HG03460 (cell line): ENCODE measurements at regions not wholly inside any gene's neighbourhood (a gene's known extent, or its start where the extent isn't known, plus 50 kb on each side); places are given as distances from the start of the nearest gene placed in this dataset.

Source experiments
- ATAC-seq: cut with Tn5 transposase; IDR thresholded peaks from one replicate; pipeline ENCODE4 v1.9.1; 2021; ENCODE audit not compliant: unreplicated experiment

GRCh38 chr11:80637571-80637970 lies 1196.7 kb upstream of the TENM4 start:
- ATAC-seq: no peak

GRCh38 chr11:80636999-80637398 lies 1196.2 kb upstream of the TENM4 start:
- ATAC-seq: no peak

GRCh38 chr11:80635178-80635577 lies 1194.3 kb upstream of the TENM4 start:
- no peak for ATAC-seq

- ATAC-seq: no peak
These were observed 1191.9 kb upstream of the TENM4 start for GRCh38 chr11:80632691-80633090.

GRCh38 chr11:80632156-80632555 lies 1191.3 kb upstream of the TENM4 start:
- no peak for ATAC-seq

- ATAC-seq: no peak
These were observed 1188.6 kb upstream of the TENM4 start for GRCh38 chr11:80629466-80629865.

GRCh38 chr11:80627364-80627763 lies 1186.5 kb upstream of the TENM4 start:
- ATAC-seq: no peak

GRCh38 chr11:80626721-80627120 lies 1185.9 kb upstream of the TENM4 start:
- no peak for ATAC-seq

GRCh38 chr11:80625563-80625962 lies 1184.7 kb upstream of the TENM4 start:
- no peak for ATAC-seq

GRCh38 chr11:80621871-80622270 lies 1181.0 kb upstream of the TENM4 start:
- ATAC-seq: no peak

- ATAC-seq: no peak
These were observed 1180.0 kb upstream of the TENM4 start for GRCh38 chr11:80620867-80621266.

GRCh38 chr11:80617156-80617555 lies 1176.3 kb upstream of the TENM4 start:
- no peak for ATAC-seq

GRCh38 chr11:80616070-80616800 lies 1175.4 kb upstream of the TENM4 start:
- no peak for ATAC-seq

GRCh38 chr11:80613655-80614054 lies 1172.8 kb upstream of the TENM4 start:
- ATAC-seq: no peak

GRCh38 chr11:80610516-80610915 lies 1169.7 kb upstream of the TENM4 start:
- no peak for ATAC-seq

- no peak for ATAC-seq
These were observed 1162.6 kb upstream of the TENM4 start for GRCh38 chr11:80603472-80603871.

- ATAC-seq: no peak
These were observed 1158.1 kb upstream of the TENM4 start for GRCh38 chr11:80598905-80599304.

GRCh38 chr11:80596291-80596810 lies 1155.5 kb upstream of the TENM4 start:
- no peak for ATAC-seq

- no peak for ATAC-seq
These were observed 1154.2 kb upstream of the TENM4 start for GRCh38 chr11:80595011-80595410.

GRCh38 chr11:80593648-80594374 lies 1153.0 kb upstream of the TENM4 start:
- no peak for ATAC-seq

- no peak for ATAC-seq
These were observed 1151.7 kb upstream of the TENM4 start for GRCh38 chr11:80592546-80592945.

GRCh38 chr11:80587906-80588305 lies 1147.1 kb upstream of the TENM4 start:
- no peak for ATAC-seq
